ENCODE measurements at regions not wholly inside any gene's neighbourhood (a gene's known extent, or its start where the extent isn't known, plus 50 kb on each side); places are given as distances from the start of the nearest gene placed in this dataset.

DNA sequence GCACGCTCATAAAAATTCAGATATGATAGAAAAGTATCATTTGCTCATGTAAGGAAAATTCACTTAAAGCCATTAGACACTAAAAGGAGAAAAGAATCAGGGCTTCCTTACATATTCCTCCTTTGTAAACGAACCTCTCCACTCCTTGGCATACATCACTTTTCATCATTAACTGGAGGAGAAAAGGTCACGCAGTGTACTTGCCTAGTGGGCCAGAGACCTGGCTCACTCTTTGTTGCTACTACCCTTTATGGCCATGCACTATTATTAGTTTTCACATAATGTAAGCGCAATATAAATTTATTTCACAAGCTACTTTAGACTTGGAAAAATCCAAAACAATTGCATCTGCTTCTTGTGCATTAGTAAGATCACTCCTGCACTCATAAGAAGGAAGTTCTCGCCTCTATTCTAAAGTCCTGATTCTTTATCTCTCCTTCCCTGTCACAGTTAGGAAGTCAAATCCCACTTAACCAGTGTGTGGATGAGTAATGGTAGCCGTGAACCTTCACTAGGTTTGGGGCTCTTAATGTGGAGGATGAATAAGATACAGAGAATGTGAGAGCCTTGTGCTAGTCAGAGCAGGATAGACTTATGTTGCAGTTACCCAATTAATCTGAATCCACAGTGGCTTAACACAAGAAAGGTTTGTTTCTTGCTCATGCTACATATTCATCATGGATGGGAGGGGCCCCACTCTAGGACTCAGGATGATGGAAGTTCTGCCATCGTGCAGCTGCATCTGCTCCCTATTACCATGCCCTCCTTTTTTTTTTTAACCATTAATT is 115.0 kb upstream of the GLS start:
- no peak overlapping the region for H3K27ac ChIP-seq
- H3K36me3 ChIP-seq = no peaks in the 10 kb centered on the region
- TF ChIP-seq POLR2AphosphoS5 (IDR thresholded peaks at IDR 0.05) = no peak
- TF ChIP-seq EP300 (IDR thresholded peaks at IDR 0.05) = no peak
- TF ChIP-seq POLR2A (IDR thresholded peaks at IDR 0.05) = no peak
- TF ChIP-seq, protein P1, sequence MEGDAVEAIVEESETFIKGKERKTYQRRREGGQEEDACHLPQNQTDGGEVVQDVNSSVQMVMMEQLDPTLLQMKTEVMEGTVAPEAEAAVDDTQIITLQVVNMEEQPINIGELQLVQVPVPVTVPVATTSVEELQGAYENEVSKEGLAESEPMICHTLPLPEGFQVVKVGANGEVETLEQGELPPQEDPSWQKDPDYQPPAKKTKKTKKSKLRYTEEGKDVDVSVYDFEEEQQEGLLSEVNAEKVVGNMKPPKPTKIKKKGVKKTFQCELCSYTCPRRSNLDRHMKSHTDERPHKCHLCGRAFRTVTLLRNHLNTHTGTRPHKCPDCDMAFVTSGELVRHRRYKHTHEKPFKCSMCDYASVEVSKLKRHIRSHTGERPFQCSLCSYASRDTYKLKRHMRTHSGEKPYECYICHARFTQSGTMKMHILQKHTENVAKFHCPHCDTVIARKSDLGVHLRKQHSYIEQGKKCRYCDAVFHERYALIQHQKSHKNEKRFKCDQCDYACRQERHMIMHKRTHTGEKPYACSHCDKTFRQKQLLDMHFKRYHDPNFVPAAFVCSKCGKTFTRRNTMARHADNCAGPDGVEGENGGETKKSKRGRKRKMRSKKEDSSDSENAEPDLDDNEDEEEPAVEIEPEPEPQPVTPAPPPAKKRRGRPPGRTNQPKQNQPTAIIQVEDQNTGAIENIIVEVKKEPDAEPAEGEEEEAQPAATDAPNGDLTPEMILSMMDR (IDR thresholded peaks at IDR 0.05) = no peak
- no peaks in the 10 kb centered on the region for H3K27me3 ChIP-seq
- 78% methylated on average over 7 of the region's 7 CpGs for WGBS
- no peak for DNase-seq (ENCODE audit: low spot score in 2 of 2)
- H3K4me1 ChIP-seq = peaks cover 12% of the 10 kb centered on the region
- H3K9me3 ChIP-seq = no peaks in the 10 kb centered on the region
- no peak overlapping the region for H3K4me3 ChIP-seq

DNA sequence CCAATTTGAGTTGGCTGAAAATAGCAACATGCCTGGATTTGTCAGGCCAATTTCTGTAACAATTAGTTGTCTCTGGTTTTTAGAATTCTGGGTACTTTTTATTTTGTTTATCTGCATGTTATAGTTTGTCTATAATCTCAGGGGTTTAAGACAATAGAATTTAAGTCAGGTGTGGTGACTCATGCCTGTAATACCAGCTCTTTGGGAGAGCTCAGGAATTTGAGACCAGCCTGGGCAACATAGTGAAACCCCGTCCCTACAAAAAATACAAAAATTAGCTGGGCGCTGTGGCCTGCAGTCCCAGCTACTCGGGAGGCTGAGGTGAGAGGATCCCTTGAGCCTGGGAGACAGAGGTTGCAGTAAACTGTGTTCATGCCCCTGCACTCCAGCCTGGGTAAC is 114.4 kb upstream of the GLS start:
- H3K36me3 ChIP-seq = no peaks in the 10 kb centered on the region
- WGBS = 80% methylated on average over 3 of the region's 3 CpGs
- peaks cover 12% of the 10 kb centered on the region for H3K4me1 ChIP-seq
- H3K27me3 ChIP-seq = no peaks in the 10 kb centered on the region
- no peaks in the 10 kb centered on the region for H3K9me3 ChIP-seq
- no peak overlapping the region for H3K4me3 ChIP-seq
- TF ChIP-seq, protein P1 (IDR thresholded peaks at IDR 0.05) = no peak
- TF ChIP-seq EP300 (IDR thresholded peaks at IDR 0.05) (no peak), POLR2AphosphoS5 (IDR thresholded peaks at IDR 0.05) (no peak), POLR2A (IDR thresholded peaks at IDR 0.05) (no peak)
- no peak for DNase-seq (ENCODE audit: low spot score in 2 of 2)
- no peak overlapping the region for H3K27ac ChIP-seq

DNA sequence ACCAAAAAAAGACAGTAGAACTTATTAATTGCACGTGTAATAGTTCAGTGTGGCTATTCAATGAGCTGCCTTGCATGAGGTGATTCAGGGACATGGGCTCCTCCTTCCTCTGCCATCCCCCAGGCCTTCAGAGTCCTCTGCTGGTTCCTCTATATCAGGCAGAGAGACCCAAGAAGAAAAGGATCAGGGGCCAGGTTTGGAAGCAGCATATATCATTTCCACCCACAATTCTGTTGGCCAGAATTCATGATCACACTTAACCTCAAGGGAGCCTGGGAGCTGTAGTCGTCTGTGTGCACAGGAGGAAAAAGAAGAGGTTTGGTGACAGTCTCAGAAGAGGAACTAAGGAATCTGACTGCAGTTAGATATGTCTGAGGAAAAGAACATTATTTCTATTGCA is 114.0 kb upstream of the GLS start:
- no peak overlapping the region for H3K4me3 ChIP-seq
- no peaks in the 10 kb centered on the region for H3K36me3 ChIP-seq
- no peak for DNase-seq (ENCODE audit: low spot score in 2 of 2)
- no peak overlapping the region for H3K27ac ChIP-seq
- H3K9me3 ChIP-seq = no peaks in the 10 kb centered on the region
- WGBS = 33% methylated on average over 2 of the region's 2 CpGs
- H3K4me1 ChIP-seq = peaks cover 12% of the 10 kb centered on the region
- TF ChIP-seq, protein P1 (IDR thresholded peaks at IDR 0.05) = no peak
- TF ChIP-seq POLR2AphosphoS5 (IDR thresholded peaks at IDR 0.05) (no peak), POLR2A (IDR thresholded peaks at IDR 0.05) (no peak), EP300 (IDR thresholded peaks at IDR 0.05) (no peak)
- H3K27me3 ChIP-seq = no peaks in the 10 kb centered on the region

DNA sequence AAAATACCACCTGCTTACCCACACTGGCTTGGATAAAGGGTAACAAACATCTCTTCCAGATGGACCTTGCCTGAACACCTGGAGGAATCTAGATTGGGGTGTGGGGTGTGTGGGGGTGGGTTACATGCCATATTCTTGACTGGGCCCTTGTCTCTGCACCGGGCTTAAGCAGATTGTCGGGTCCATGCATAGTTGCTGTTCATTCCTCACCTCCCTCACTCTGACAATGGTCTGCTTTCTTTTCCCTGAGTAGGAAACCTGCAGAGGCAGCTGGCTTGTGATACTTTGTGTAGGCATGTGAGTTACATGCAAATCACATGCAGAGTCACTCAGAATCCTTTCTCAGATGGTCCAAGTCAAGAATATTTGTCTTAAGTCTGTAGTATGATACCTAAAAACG is 112.8 kb upstream of the GLS start:
- Histone ChIP-seq H3K27ac (no peak overlapping the region), H3K4me1 (peaks cover 12% of the 10 kb centered on the region), H3K36me3 (no peaks in the 10 kb centered on the region), H3K27me3 (no peaks in the 10 kb centered on the region), H3K9me3 (no peaks in the 10 kb centered on the region), H3K4me3 (no peak overlapping the region)
- no peak for DNase-seq (ENCODE audit: low spot score in 2 of 2)
- TF ChIP-seq, protein P1 (IDR thresholded peaks at IDR 0.05) = no peak
- TF ChIP-seq EP300 (IDR thresholded peaks at IDR 0.05) = no peak
- no peak for TF ChIP-seq POLR2A (IDR thresholded peaks at IDR 0.05)
- TF ChIP-seq POLR2AphosphoS5 (IDR thresholded peaks at IDR 0.05) = no peak
- 76% methylated on average over 3 of the region's 3 CpGs for WGBS

DNA sequence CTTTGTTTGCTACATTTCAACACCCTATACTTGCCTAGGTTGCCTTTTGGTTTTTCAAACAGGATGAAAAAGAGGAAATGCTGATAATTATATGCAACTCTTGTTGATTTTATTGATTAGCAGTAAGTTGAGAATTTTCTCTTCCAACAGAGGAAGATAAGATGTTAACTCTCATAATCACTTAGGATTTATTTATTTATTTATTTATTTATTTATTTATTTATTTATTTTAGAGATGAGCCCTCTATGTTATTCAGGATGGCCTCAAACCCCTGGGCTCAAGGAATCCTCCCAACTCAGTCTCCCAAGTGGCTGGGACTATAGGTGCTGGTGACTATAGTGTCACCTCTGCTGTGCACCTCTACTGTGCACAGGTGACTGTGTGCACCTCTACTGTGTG is 111.4 kb upstream of the GLS start:
- Histone ChIP-seq H3K27ac (no peak overlapping the region), H3K36me3 (no peaks in the 10 kb centered on the region), H3K27me3 (no peaks in the 10 kb centered on the region), H3K4me1 (peaks cover 7% of the 10 kb centered on the region), H3K4me3 (no peak overlapping the region), H3K9me3 (no peaks in the 10 kb centered on the region)
- DNase-seq (ENCODE audit: low spot score in 2 of 2) = no peak
- TF ChIP-seq, protein P1 (IDR thresholded peaks at IDR 0.05) = no peak

Data from suprapubic skin (tissue), 4 donors.